GM12872 (cell line): ENCODE measurements at regions not wholly inside any gene's neighbourhood (a gene's known extent, or its start where the extent isn't known, plus 50 kb on each side); places are given as distances from the start of the nearest gene placed in this dataset.

Experiments
- TF ChIP-seq, protein P1 (sequence below): IDR thresholded peaks from 3 replicates; pipeline ENCODE4 v1.5.1; 2011; ENCODE audit warnings: low read depth, mild to moderate bottlenecking, low read length, moderate library complexity; ENCODE audit not compliant: insufficient read depth

GRCh38 chr11:13137844-13138301, 128.8 kb downstream of the RASSF10 start:
- TF ChIP-seq, protein P1, sequence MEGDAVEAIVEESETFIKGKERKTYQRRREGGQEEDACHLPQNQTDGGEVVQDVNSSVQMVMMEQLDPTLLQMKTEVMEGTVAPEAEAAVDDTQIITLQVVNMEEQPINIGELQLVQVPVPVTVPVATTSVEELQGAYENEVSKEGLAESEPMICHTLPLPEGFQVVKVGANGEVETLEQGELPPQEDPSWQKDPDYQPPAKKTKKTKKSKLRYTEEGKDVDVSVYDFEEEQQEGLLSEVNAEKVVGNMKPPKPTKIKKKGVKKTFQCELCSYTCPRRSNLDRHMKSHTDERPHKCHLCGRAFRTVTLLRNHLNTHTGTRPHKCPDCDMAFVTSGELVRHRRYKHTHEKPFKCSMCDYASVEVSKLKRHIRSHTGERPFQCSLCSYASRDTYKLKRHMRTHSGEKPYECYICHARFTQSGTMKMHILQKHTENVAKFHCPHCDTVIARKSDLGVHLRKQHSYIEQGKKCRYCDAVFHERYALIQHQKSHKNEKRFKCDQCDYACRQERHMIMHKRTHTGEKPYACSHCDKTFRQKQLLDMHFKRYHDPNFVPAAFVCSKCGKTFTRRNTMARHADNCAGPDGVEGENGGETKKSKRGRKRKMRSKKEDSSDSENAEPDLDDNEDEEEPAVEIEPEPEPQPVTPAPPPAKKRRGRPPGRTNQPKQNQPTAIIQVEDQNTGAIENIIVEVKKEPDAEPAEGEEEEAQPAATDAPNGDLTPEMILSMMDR = no peak

GRCh38 chr11:13140028-13140870, 131.1 kb downstream of the RASSF10 start:
- TF ChIP-seq, protein P1 = no peak

DNA sequence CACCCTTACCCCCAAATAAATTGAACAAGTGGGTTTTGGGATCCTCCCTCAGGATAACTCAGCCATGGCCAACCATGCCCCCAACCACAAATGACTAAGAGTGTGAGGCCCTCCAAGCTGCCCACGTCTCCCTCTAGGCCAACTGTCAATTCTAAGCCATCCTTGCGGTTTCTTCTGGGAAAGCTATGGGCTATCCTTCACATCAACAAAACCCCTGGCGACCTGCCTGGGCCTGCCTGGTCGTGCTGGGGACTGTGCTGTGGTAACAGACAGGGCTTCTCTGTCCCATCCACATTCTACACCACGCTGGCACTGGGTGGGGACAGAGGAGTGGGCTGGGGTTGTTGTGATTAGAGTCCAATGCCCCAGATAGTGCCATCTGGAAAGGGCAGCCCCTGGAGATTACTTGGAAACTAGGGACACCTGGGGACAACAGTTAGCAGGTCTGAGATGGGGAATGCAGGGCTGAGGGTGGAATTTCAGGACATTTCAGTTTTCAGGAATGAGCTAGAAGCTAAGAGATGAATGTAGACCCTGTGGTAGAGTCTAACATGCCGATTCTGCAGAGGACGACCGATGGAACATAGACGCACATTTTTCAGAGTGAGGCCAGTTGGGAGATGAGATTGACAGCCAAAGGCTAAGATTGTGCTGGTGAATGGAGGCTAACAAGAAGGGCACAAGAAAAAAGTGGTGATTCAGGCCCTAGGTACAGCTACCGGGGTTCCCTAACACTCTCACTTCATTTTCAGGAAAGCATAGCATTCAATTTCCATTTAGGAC, 131.9 kb downstream of the RASSF10 start:
- TF ChIP-seq, protein P1 = no peak

DNA sequence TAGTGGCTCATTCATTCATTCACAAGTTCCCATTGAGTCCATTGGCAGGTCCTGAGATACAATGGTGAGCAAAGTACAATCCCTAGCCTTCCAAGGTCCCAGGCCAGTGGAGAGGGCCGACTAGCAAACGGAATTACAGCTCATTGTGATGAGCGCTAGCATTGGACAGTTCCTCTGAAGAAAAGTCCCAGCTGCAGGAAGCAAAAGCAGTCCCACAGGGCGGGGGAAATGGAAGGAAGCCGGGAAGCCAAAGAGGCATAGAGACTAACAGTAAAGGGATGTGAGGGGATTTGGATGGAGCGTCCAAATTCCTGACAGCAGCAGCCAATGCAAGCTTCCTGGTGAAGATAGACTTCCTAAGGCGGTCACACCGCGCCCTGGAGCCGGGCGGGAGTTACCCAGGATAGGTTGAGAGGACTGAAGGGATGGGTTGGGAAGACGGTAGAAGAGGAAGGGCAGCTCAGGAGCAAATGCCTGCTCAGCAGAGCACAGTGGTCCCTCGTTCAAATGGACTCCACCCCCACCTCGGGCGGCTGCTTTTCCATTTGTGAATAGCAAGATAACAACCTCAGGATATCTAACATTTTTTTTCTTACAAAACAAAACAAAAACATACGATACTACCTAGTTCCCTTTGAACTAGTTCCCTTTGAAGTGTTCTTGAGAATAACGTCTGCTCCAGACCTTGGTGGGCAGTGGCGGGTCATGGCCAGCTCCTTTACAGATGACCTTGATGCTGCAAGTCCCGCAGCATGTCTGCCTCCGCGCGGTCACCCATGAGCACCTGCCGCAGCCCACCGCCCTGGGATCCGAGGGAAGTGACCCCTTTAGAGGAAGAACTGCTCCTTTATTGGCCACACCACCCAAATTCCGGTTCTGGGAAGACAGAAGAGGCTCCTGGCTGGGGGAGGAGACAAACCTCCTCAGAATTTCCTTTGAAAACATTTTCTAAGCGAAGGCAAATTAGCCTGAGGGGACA, 132.9 kb downstream of the RASSF10 start:
- TF ChIP-seq, protein P1 = no peak

- TF ChIP-seq, protein P1 = no peak
Observed at GRCh38 chr11:13143486-13144297, 133.9 kb upstream of the BMAL1 start.

- TF ChIP-seq, protein P1 = no peak
Observed at GRCh38 chr11:13145461-13145860, 132.1 kb upstream of the BMAL1 start.
